ENCODE measurements at regions not wholly inside any gene's neighbourhood (a gene's known extent, or its start where the extent isn't known, plus 50 kb on each side); places are given as distances from the start of the nearest gene placed in this dataset.

- Histone ChIP-seq H3K9me2 (replicated peaks; ENCODE audit: control insufficient read depth, low read length) (no peaks in the 10 kb centered on the region), H4K20me1 (ENCODE audit: control insufficient read depth, insufficient read depth, low read depth, low read length) (no peaks in the 10 kb centered on the region), H3K36me3 (ENCODE audit: control insufficient read depth, low read length) (no peaks in the 10 kb centered on the region), H3K27me3 (ENCODE audit: control insufficient read depth, low read length) (no peaks in the 10 kb centered on the region), H3F3A (ENCODE audit: control insufficient read depth, insufficient read depth) (no peaks in the 10 kb centered on the region), H3K4me1 (ENCODE audit: control insufficient read depth, low read length) (no peaks in the 10 kb centered on the region), H3K4me2 (ENCODE audit: low read length) (no peak overlapping the region), H3K27ac (ENCODE audit: low read depth, low read length) (no peak overlapping the region), H3K4me3 (ENCODE audit: low read length) (no peak overlapping the region), H3K79me2 (ENCODE audit: control insufficient read depth, low read length) (no peaks in the 10 kb centered on the region), H3K9me3 (ENCODE audit: control insufficient read depth, insufficient read depth, low read length) (no peaks in the 10 kb centered on the region)
- no peak for TF ChIP-seq EZH2phosphoT487 (IDR thresholded peaks at IDR 0.05; ENCODE audit: borderline replicate concordance, low read length)
- no peak for TF ChIP-seq CTCF (IDR thresholded peaks at IDR 0.05; ENCODE audit: low read depth, low read length, poor library complexity, severe bottlenecking)
Measured at GRCh38 chr13:53463106-53463505, 434.5 kb downstream of the OLFM4 start.

- Histone ChIP-seq H3K4me1 (ENCODE audit: control insufficient read depth, low read length) (no peaks in the 10 kb centered on the region), H3K36me3 (ENCODE audit: control insufficient read depth, low read length) (no peaks in the 10 kb centered on the region), H3F3A (ENCODE audit: control insufficient read depth, insufficient read depth) (no peaks in the 10 kb centered on the region), H3K9me2 (replicated peaks; ENCODE audit: control insufficient read depth, low read length) (no peaks in the 10 kb centered on the region), H3K27ac (ENCODE audit: low read depth, low read length) (no peak overlapping the region), H3K4me2 (ENCODE audit: low read length) (no peak overlapping the region), H3K27me3 (ENCODE audit: control insufficient read depth, low read length) (no peaks in the 10 kb centered on the region), H3K9me3 (ENCODE audit: control insufficient read depth, insufficient read depth, low read length) (no peaks in the 10 kb centered on the region), H3K79me2 (ENCODE audit: control insufficient read depth, low read length) (no peaks in the 10 kb centered on the region), H4K20me1 (ENCODE audit: control insufficient read depth, insufficient read depth, low read depth, low read length) (no peaks in the 10 kb centered on the region), H3K4me3 (ENCODE audit: low read length) (no peak overlapping the region)
- TF ChIP-seq CTCF (IDR thresholded peaks at IDR 0.05; ENCODE audit: low read depth, low read length, poor library complexity, severe bottlenecking) (no peak), EZH2phosphoT487 (IDR thresholded peaks at IDR 0.05; ENCODE audit: borderline replicate concordance, low read length) (no peak)
Measured at GRCh38 chr13:53466576-53466975, 438.0 kb downstream of the OLFM4 start.

GRCh38 chr13:53473397-53473796 is 444.8 kb downstream of the OLFM4 start:
- H3F3A ChIP-seq (ENCODE audit: control insufficient read depth, insufficient read depth), result no peaks in the 10 kb centered on the region
- TF ChIP-seq EZH2phosphoT487 (IDR thresholded peaks at IDR 0.05; ENCODE audit: borderline replicate concordance, low read length), result no peak
- no peak for TF ChIP-seq CTCF (IDR thresholded peaks at IDR 0.05; ENCODE audit: low read depth, low read length, poor library complexity, severe bottlenecking)
- H3K4me1 ChIP-seq (ENCODE audit: control insufficient read depth, low read length), result no peaks in the 10 kb centered on the region
- H3K9me3 ChIP-seq (ENCODE audit: control insufficient read depth, insufficient read depth, low read length), result no peaks in the 10 kb centered on the region
- no peak overlapping the region for H3K27ac ChIP-seq (ENCODE audit: low read depth, low read length)
- no peaks in the 10 kb centered on the region for H3K27me3 ChIP-seq (ENCODE audit: control insufficient read depth, low read length)
- no peaks in the 10 kb centered on the region for H3K36me3 ChIP-seq (ENCODE audit: control insufficient read depth, low read length)
- no peak overlapping the region for H3K4me3 ChIP-seq (ENCODE audit: low read length)
- H4K20me1 ChIP-seq (ENCODE audit: control insufficient read depth, insufficient read depth, low read depth, low read length), result no peaks in the 10 kb centered on the region
- no peaks in the 10 kb centered on the region for H3K9me2 ChIP-seq (replicated peaks; ENCODE audit: control insufficient read depth, low read length)
- no peaks in the 10 kb centered on the region for H3K79me2 ChIP-seq (ENCODE audit: control insufficient read depth, low read length)
- H3K4me2 ChIP-seq (ENCODE audit: low read length), result no peak overlapping the region

- no peaks in the 10 kb centered on the region for H3K79me2 ChIP-seq (ENCODE audit: control insufficient read depth, low read length)
- H3K36me3 ChIP-seq (ENCODE audit: control insufficient read depth, low read length), result no peaks in the 10 kb centered on the region
- H3K9me2 ChIP-seq (replicated peaks; ENCODE audit: control insufficient read depth, low read length), result no peaks in the 10 kb centered on the region
- no peaks in the 10 kb centered on the region for H3K4me1 ChIP-seq (ENCODE audit: control insufficient read depth, low read length)
- H3F3A ChIP-seq (ENCODE audit: control insufficient read depth, insufficient read depth), result no peaks in the 10 kb centered on the region
- H3K9me3 ChIP-seq (ENCODE audit: control insufficient read depth, insufficient read depth, low read length), result no peaks in the 10 kb centered on the region
- H3K4me3 ChIP-seq (ENCODE audit: low read length), result no peak overlapping the region
- no peak for TF ChIP-seq EZH2phosphoT487 (IDR thresholded peaks at IDR 0.05; ENCODE audit: borderline replicate concordance, low read length)
- no peak overlapping the region for H3K27ac ChIP-seq (ENCODE audit: low read depth, low read length)
- H3K27me3 ChIP-seq (ENCODE audit: control insufficient read depth, low read length), result no peaks in the 10 kb centered on the region
- H3K4me2 ChIP-seq (ENCODE audit: low read length), result no peak overlapping the region
- H4K20me1 ChIP-seq (ENCODE audit: control insufficient read depth, insufficient read depth, low read depth, low read length), result no peaks in the 10 kb centered on the region
Measured at GRCh38 chr13:53474878-53475277, 446.3 kb downstream of the OLFM4 start.
